ENCODE measurements at regions not wholly inside any gene's neighbourhood (a gene's known extent, or its start where the extent isn't known, plus 50 kb on each side); places are given as distances from the start of the nearest gene placed in this dataset.

DNA sequence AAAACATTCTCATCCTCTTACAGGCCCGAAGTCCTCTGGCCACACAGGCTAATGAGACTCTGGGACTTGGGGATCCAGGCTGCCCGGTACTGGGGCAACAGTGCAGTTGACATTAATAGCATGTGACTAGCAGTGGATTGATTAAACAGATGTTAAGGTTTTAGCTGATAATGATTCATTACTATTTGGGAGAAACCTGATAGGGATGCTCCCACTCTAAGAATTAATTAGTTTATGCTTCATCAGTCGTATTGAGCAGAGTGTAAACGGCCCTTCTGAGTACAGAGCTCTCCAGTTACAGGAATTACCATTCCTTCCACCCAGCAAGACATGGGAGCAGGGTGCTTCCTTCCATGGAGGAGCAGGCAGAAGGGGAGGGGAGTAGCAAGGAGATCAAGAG, 82.7 kb downstream of the RPS24 start:
- H3K27me3 ChIP-seq (ENCODE audit: insufficient read depth, low read length), result peaks cover 49% of the 10 kb centered on the region
- POLR2A ChIA-PET, result no interaction called here

DNA sequence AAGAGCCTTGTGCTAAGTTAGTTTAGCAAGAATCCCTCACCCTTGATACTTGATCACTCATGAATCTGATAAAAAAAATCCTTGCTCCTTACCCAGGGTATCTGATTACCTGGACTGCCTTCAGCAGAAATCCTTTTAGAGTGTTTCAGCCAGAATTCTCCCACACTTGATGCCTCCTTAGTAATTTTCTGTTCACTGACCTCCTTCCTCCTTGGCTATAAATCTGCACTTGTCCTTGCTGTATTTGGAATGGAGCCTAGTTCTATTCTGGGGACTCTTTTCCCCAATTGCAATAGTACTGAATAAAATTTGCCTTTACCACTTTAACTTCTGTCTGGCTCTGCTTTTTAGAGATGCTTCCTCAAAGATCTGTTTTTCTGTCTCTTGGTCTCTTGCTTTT, 84.9 kb downstream of the RPS24 start:
- RAD21 ChIA-PET (ENCODE audit: low non-redundant PET in 1 of 2, low total read pairs in 2 of 2, uncharacterized antibody in 2 of 2, unreplicated experiment in 2 of 2), result no interaction called here
- Histone ChIP-seq H3K9ac (ENCODE audit: low read length) (no peak overlapping the region), H3K27ac (ENCODE audit: low read depth, low read length) (no peak overlapping the region), H3K36me3 (ENCODE audit: control insufficient read depth in 1 of 2, insufficient read depth in 2 of 2, low read length in 2 of 2) (no peaks in the 10 kb centered on the region), H3K79me2 (ENCODE audit: insufficient read depth, low read length) (no peaks in the 10 kb centered on the region), H3K4me3 (replicated peaks in 1 of 2; ENCODE audit: low read depth in 1 of 2, low read length in 2 of 2) (no peak overlapping the region), H3K4me2 (ENCODE audit: low read length) (no peak overlapping the region), H3K9me2 (ENCODE audit: insufficient read depth) (no peaks in the 10 kb centered on the region), H3K27me3 (ENCODE audit: insufficient read depth, low read length) (peaks cover 38% of the 10 kb centered on the region), H3K9me3 (ENCODE audit: control insufficient read depth in 1 of 2, insufficient read depth in 1 of 2, low read depth in 1 of 2, low read length in 2 of 2) (peaks cover 0 to 9% of the 10 kb centered on the region in 2 experiments; a peak in 2 of 4 replicates), H2AFZ (ENCODE audit: low read depth, low read length, poor library complexity, severe bottlenecking) (no peak overlapping the region), H4K20me1 (ENCODE audit: insufficient read depth) (no peaks in the 10 kb centered on the region), H3K4me1 (ENCODE audit: control insufficient read depth in 1 of 2, insufficient read depth in 2 of 2, low read length in 2 of 2) (no peaks in the 10 kb centered on the region)
- CTCF ChIA-PET, result no interaction called here
- ATAC-seq (no peak), DNase-seq (ENCODE audit: low read depth, low spot score) (no peak)
- POLR2A ChIA-PET, result no interaction called here
- no TSS peak for BruUV-seq (replicated peaks)
- intact Hi-C loops (cut with micrococcal nuclease), result no loop called here
- TF ChIP-seq SP1 (IDR thresholded peaks at IDR 0.05; ENCODE audit: low read depth) (no peak), ZFX (IDR thresholded peaks at IDR 0.05) (no peak)

More for the DNA sequence above, 82.7 kb downstream of the RPS24 start:
- TF ChIP-seq EZH2 (IDR thresholded peaks at IDR 0.05) (no peak), EZH2phosphoT487 (IDR thresholded peaks at IDR 0.05; ENCODE audit: borderline replicate concordance) (no peak), POLR2A (IDR thresholded peaks at IDR 0.05; ENCODE audit: borderline replicate concordance, extremely low read depth, insufficient read depth, insufficient read length) (no peak), ZFX (IDR thresholded peaks at IDR 0.05) (no peak), SRF (IDR thresholded peaks at IDR 0.05; ENCODE audit: low read depth) (no peak), JUND (IDR thresholded peaks at IDR 0.05) (no peak), FOSL1 (IDR thresholded peaks at IDR 0.05; ENCODE audit: low read depth) (no peak)
- TF ChIP-seq, protein P1, sequence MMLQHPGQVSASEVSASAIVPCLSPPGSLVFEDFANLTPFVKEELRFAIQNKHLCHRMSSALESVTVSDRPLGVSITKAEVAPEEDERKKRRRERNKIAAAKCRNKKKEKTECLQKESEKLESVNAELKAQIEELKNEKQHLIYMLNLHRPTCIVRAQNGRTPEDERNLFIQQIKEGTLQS (IDR thresholded peaks at IDR 0.05), result no peak
- no peaks in the 10 kb centered on the region for H3K79me2 ChIP-seq (ENCODE audit: insufficient read depth, low read length)
- H3K4me1 ChIP-seq (ENCODE audit: control insufficient read depth in 1 of 2, insufficient read depth in 2 of 2, low read length in 2 of 2), result no peaks in the 10 kb centered on the region
- ATAC-seq (no peak), DNase-seq (ENCODE audit: low read depth, low spot score) (no peak)
- ChIA-PET RAD21 (ENCODE audit: low non-redundant PET in 1 of 2, low total read pairs in 2 of 2, uncharacterized antibody in 2 of 2, unreplicated experiment in 2 of 2) (no interaction called here), CTCF (no interaction called here)
- no peaks in the 10 kb centered on the region for H4K20me1 ChIP-seq (ENCODE audit: insufficient read depth)
- H3K9me2 ChIP-seq (ENCODE audit: insufficient read depth), result no peaks in the 10 kb centered on the region
- intact Hi-C loops (cut with micrococcal nuclease), result no loop called here
- no peak overlapping the region for H3K4me3 ChIP-seq (replicated peaks in 1 of 2; ENCODE audit: low read depth in 1 of 2, low read length in 2 of 2)
- no peaks in the 10 kb centered on the region for H3K9me3 ChIP-seq (ENCODE audit: control insufficient read depth in 1 of 2, insufficient read depth in 1 of 2, low read depth in 1 of 2, low read length in 2 of 2)
- no TSS peak for BruUV-seq (replicated peaks)
- no peak overlapping the region for H2AFZ ChIP-seq (ENCODE audit: low read depth, low read length, poor library complexity, severe bottlenecking)
- no peak overlapping the region for H3K27ac ChIP-seq (ENCODE audit: low read depth, low read length)
- H3K9ac ChIP-seq (ENCODE audit: low read length), result no peak overlapping the region
- no peaks in the 10 kb centered on the region for H3K36me3 ChIP-seq (ENCODE audit: control insufficient read depth in 1 of 2, insufficient read depth in 2 of 2, low read length in 2 of 2)
- no peak overlapping the region for H3K4me2 ChIP-seq (ENCODE audit: low read length)

Data from HCT116 (cell line).